Spleen (tissue), 11 donors: ENCODE measurements at regions not wholly inside any gene's neighbourhood (a gene's known extent, or its start where the extent isn't known, plus 50 kb on each side); places are given as distances from the start of the nearest gene placed in this dataset.

Experiments used
- DNase-seq: peaks from one replicate; pipeline ENCODE4 v3.0.0-alpha.2; 2020
- H3K27ac ChIP-seq, 8 donors: fragments of 200-600 bp; sonication (generic) in 7 of 8; 1 replicate in 4 of 8; 2 replicates in 4 of 8; pipeline versions ENCODE4 v1.5.0 to v1.8.0; 2016 to 2021; ENCODE audit warnings: inconsistent platforms in 4 of 8, mild to moderate bottlenecking in 4 of 8, moderate library complexity in 1 of 8
- H3K27me3 ChIP-seq, 7 donors: fragments of 200-600 bp; sonication (generic) in 6 of 7; replicated peaks in 1 of 7; 1 replicate in 4 of 7; 2 replicates in 3 of 7; pipeline versions ENCODE4 v1.5.0 to v1.8.0; 2016 to 2021; ENCODE audit warnings: inconsistent platforms in 3 of 7, mild to moderate bottlenecking in 1 of 7
- H3K36me3 ChIP-seq, 6 donors: fragments of 200-600 bp; sonication (generic) in 5 of 6; 1 replicate in 4 of 6; 2 replicates in 2 of 6; pipeline versions ENCODE4 v1.5.0 to v1.8.0; 2016 to 2021; ENCODE audit warnings: inconsistent platforms in 2 of 6
- H3K4me1 ChIP-seq, 6 donors: fragments of 200-600 bp; sonication (generic) in 5 of 6; 1 replicate in 3 of 6; 2 replicates in 3 of 6; pipeline versions ENCODE4 v1.5.0 to v1.8.0; 2016 to 2021; ENCODE audit warnings: inconsistent platforms in 3 of 6
- H3K4me3 ChIP-seq, 8 donors: fragments of 200-600 bp; sonication (generic) in 7 of 8; 1 replicate in 4 of 8; 2 replicates in 4 of 8; pipeline versions ENCODE4 v1.5.0 to v1.8.0; 2016 to 2021; ENCODE audit warnings: inconsistent platforms in 4 of 8, mild to moderate bottlenecking in 4 of 8, moderate library complexity in 2 of 8
- H3K9me3 ChIP-seq, 8 donors: fragments of 200-600 bp; sonication (generic) in 7 of 8; 1 replicate in 4 of 8; 2 replicates in 4 of 8; pipeline versions ENCODE4 v1.5.0 to v1.8.0; 2016 to 2021; ENCODE audit warnings: inconsistent platforms in 4 of 8
- CTCF ChIP-seq, 11 experiments: fragments of 200-600 bp in 7 of 11; fragments of 450-650 bp in 4 of 11; sonication (generic) in 4 of 11; IDR thresholded peaks in 8 of 11; conservative IDR thresholded peaks in 3 of 11; 1 replicate in 7 of 11; 2 replicates in 4 of 11; pipeline versions ENCODE4 v1.4.0 to v1.8.0; 2016 to 2021; ENCODE audit warnings: antibody characterized with exemption in 11 of 11, inconsistent platforms in 4 of 11, mild to moderate bottlenecking in 1 of 11
- POLR2A ChIP-seq, 3 donors: fragments of 450-650 bp; IDR thresholded peaks; one replicate each; pipeline ENCODE4 v1.5.1; 2017; ENCODE audit warnings: antibody characterized with exemption in 3 of 3, mild to moderate bottlenecking in 1 of 3
- POLR2AphosphoS5 ChIP-seq, 3 donors: sonication (generic); formaldehyde crosslinking; IDR thresholded peaks; one replicate each; pipeline ENCODE4 v1.5.1; 2017; ENCODE audit warnings: antibody characterized with exemption in 3 of 3
- WGBS, 5 donors: extraction: QIAGEN DNeasy Blood & Tissue Kit in 3 of 5; methylation state at CpG; one replicate each; pipeline versions ENCODE4 v1.1.5 to v1.1.7; 2013 to 2018; 5-methylcytosine and 5-hydroxymethylcytosine counted together
- intact Hi-C: fragments of 100-400 bp; cut with DNase I; formaldehyde crosslinking; loops from one replicate; pipeline ENCODE4 v1.15.0; 2023; ENCODE audit warnings: low total_unique reads
- donor health status: healthy with polysubstance abuse.
- donor health status: DM: no; HTN: no; CAD: no; lungs with moderate emphysema.
- donor health status: DM: no; HTN: no; CAD: no.
- donor health status: Bipolar disorder and iron deficiency.
- donor health status: healthy.
- donor health status: DM: no; HTN: no; CAD: no.
- donor health status: DM: yes; HTN: yes; CAD: no.

DNA sequence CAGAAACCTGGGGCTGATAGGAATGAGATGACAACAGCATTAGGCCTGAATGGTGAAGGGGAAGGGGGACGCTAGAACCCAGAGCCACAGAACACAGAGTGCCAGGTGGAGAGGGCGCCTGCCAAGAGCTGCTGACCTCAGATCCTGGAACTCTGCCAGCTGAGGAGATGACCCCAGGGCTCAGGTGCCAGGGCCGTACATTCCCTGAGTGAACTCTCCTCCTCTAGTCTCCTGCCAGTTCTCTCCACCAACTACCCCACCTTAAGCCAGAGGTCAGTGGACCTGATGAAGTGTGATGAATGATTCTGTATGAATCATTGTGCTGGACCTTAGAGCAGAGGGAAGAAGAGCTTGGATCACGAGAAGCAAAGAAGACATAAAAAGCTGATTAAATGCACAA, 1582.2 kb upstream of the ACVR2A start:
- TF ChIP-seq POLR2AphosphoS5 (IDR thresholded peaks at IDR 0.05) (no peak), POLR2A (IDR thresholded peaks at IDR 0.05) (no peak), CTCF (IDR thresholded peaks at IDR 0.05 in 8 of 11, conservative IDR thresholded peaks at IDR 0.05 in 3 of 11) (no peak)
- DNase-seq = no peak
- no peak overlapping the region for H3K4me3 ChIP-seq
- no peaks in the 10 kb centered on the region for H3K27me3 ChIP-seq
- H3K9me3 ChIP-seq = peaks cover 0 to 8% (median 0%) of the 10 kb centered on the region in 8 donors
- no peaks in the 10 kb centered on the region for H3K4me1 ChIP-seq
- 80 to 94% (median 85%) methylated on average over 4 of the region's 4 CpGs for WGBS, 5 donors
- H3K27ac ChIP-seq = no peak overlapping the region
- no peaks in the 10 kb centered on the region for H3K36me3 ChIP-seq
- intact Hi-C loops = no loop called here

GRCh38 chr2:146260551-146260950, 1584.3 kb upstream of the ACVR2A start:
- Histone ChIP-seq H3K27me3 (no peaks in the 10 kb centered on the region), H3K4me1 (no peaks in the 10 kb centered on the region), H3K9me3 (peaks cover 0 to 8% (median 0%) of the 10 kb centered on the region in 8 donors), H3K27ac (no peak overlapping the region), H3K4me3 (no peak overlapping the region), H3K36me3 (no peaks in the 10 kb centered on the region)
- intact Hi-C loops = no loop called here
- 78 to 84% (median 81%) methylated on average over 5 of the region's 5 CpGs for WGBS, 5 donors
- TF ChIP-seq CTCF (IDR thresholded peaks at IDR 0.05 in 8 of 11, conservative IDR thresholded peaks at IDR 0.05 in 3 of 11) (no peak), POLR2AphosphoS5 (IDR thresholded peaks at IDR 0.05) (no peak), POLR2A (IDR thresholded peaks at IDR 0.05) (no peak)
- DNase-seq = no peak

- H3K9me3 ChIP-seq = peaks cover 0 to 8% (median 0%) of the 10 kb centered on the region in 8 donors
- WGBS, 5 donors = 87 to 97% (median 93%) methylated on average over 2 of the region's 2 CpGs
Measured at GRCh38 chr2:146259816-146260215, 1585.0 kb upstream of the ACVR2A start.

GRCh38 chr2:146258071-146258470, 1586.8 kb upstream of the ACVR2A start:
- intact Hi-C loops = no loop called here
- DNase-seq = no peak
- TF ChIP-seq CTCF (IDR thresholded peaks at IDR 0.05 in 8 of 11, conservative IDR thresholded peaks at IDR 0.05 in 3 of 11) (no peak), POLR2AphosphoS5 (IDR thresholded peaks at IDR 0.05) (no peak), POLR2A (IDR thresholded peaks at IDR 0.05) (no peak)
- no peaks in the 10 kb centered on the region for H3K27me3 ChIP-seq
- peaks cover 0 to 7% (median 0%) of the 10 kb centered on the region in 8 donors for H3K9me3 ChIP-seq
- H3K4me1 ChIP-seq = no peaks in the 10 kb centered on the region
- no peaks in the 10 kb centered on the region for H3K36me3 ChIP-seq
- 73 to 83% (median 78%) methylated on average over 6 of the region's 6 CpGs for WGBS, 5 donors
- H3K4me3 ChIP-seq = no peak overlapping the region
- H3K27ac ChIP-seq = no peak overlapping the region

More at GRCh38 chr2:146259816-146260215, 1585.0 kb upstream of the ACVR2A start:
- Histone ChIP-seq H3K27ac (no peak overlapping the region), H3K36me3 (no peaks in the 10 kb centered on the region), H3K4me3 (no peak overlapping the region), H3K27me3 (no peaks in the 10 kb centered on the region), H3K4me1 (no peaks in the 10 kb centered on the region)
- no peak for DNase-seq
- TF ChIP-seq POLR2AphosphoS5 (IDR thresholded peaks at IDR 0.05) = no peak
- no peak for TF ChIP-seq POLR2A (IDR thresholded peaks at IDR 0.05)
- no peak for TF ChIP-seq CTCF (IDR thresholded peaks at IDR 0.05 in 8 of 11, conservative IDR thresholded peaks at IDR 0.05 in 3 of 11)
- intact Hi-C loops = no loop called here
